WTC11 (cell line): ENCODE measurements at regions not wholly inside any gene's neighbourhood (a gene's known extent, or its start where the extent isn't known, plus 50 kb on each side); places are given as distances from the start of the nearest gene placed in this dataset.

Experiments used
- ARID4B ChIP-seq: sonication (generic); formaldehyde crosslinking; IDR thresholded peaks from 2 replicates; pipeline ENCODE4 v1.8.0; 2023; ENCODE audit warnings: missing genetic modification reagents, mild to moderate bottlenecking, borderline replicate concordance
- ATF1 ChIP-seq: sonication (generic); formaldehyde crosslinking; IDR thresholded peaks from 2 replicates; pipeline ENCODE4 v1.8.1; 2023; ENCODE audit warnings: mild to moderate bottlenecking, moderate library complexity, missing genetic modification reagents
- ATF2 ChIP-seq: sonication (generic); formaldehyde crosslinking; IDR thresholded peaks from 2 replicates; pipeline ENCODE4 v1.8.1; 2022; ENCODE audit warnings: low read depth, missing genetic modification reagents, borderline replicate concordance
- CTCF ChIP-seq: fragments of 200-600 bp; IDR thresholded peaks from 2 replicates; pipeline ENCODE4 v1.8.0; 2022; ENCODE audit warnings: antibody characterized with exemption
- E2F1 ChIP-seq: sonication (generic); formaldehyde crosslinking; IDR thresholded peaks from 2 replicates; pipeline ENCODE4 v1.8.0; 2022; ENCODE audit warnings: mild to moderate bottlenecking, missing genetic modification reagents
- E2F4 ChIP-seq: sonication (generic); formaldehyde crosslinking; IDR thresholded peaks from 2 replicates; pipeline ENCODE4 v1.8.1; 2022; ENCODE audit warnings: low read depth, mild to moderate bottlenecking, moderate library complexity, missing genetic modification reagents, borderline replicate concordance
- MLX ChIP-seq: sonication (generic); formaldehyde crosslinking; IDR thresholded peaks from 2 replicates; pipeline ENCODE4 v1.8.1; 2023; ENCODE audit warnings: mild to moderate bottlenecking, missing genetic modification reagents, moderate library complexity
- NFYB ChIP-seq: sonication (generic); formaldehyde crosslinking; conservative IDR thresholded peaks from 2 replicates; pipeline ENCODE4 v1.8.0; 2022; ENCODE audit warnings: low read depth, missing genetic modification reagents
- NR3C1 ChIP-seq: sonication (generic); formaldehyde crosslinking; conservative IDR thresholded peaks from 2 replicates; pipeline ENCODE4 v1.8.1; 2023; ENCODE audit warnings: low read depth, mild to moderate bottlenecking, missing genetic modification reagents
- SP1 ChIP-seq: sonication (generic); formaldehyde crosslinking; conservative IDR thresholded peaks from 2 replicates; pipeline ENCODE4 v1.8.1; 2022; ENCODE audit warnings: missing genetic modification reagents
- ZNF232 ChIP-seq: sonication (generic); formaldehyde crosslinking; IDR thresholded peaks from 2 replicates; pipeline ENCODE4 v1.8.0; 2022; ENCODE audit warnings: mild to moderate bottlenecking, missing genetic modification reagents
- ZNF263 ChIP-seq: sonication (generic); formaldehyde crosslinking; IDR thresholded peaks from 2 replicates; pipeline ENCODE4 v1.8.1; 2022; ENCODE audit warnings: low read depth, mild to moderate bottlenecking, moderate library complexity, missing genetic modification reagents

GRCh38 chr1:4523551-4523950, 130.9 kb upstream of the AJAP1 start:
- TF ChIP-seq CTCF (no peak), SP1 (no peak), E2F4 (CRISPR knock-in tag) (no peak), NR3C1 (CRISPR knock-in tag) (no peak), ARID4B (CRISPR knock-in tag) (no peak), ATF1 (no peak), E2F1 (CRISPR knock-in tag) (no peak), ATF2 (CRISPR knock-in tag) (no peak), ZNF263 (no peak), MLX (no peak), ZNF232 (no peak), NFYB (no peak)
